Esophagus muscularis mucosa (tissue), 4 donors: ENCODE measurements at regions not wholly inside any gene's neighbourhood (a gene's known extent, or its start where the extent isn't known, plus 50 kb on each side); places are given as distances from the start of the nearest gene placed in this dataset.

Experiments used
- DNase-seq: peaks from one replicate; pipeline ENCODE4 v3.0.0-alpha.2; 2017; ENCODE audit errors: extremely low spot score
- H3K27ac ChIP-seq, 4 donors: fragments of 200-600 bp; sonication (generic); replicated peaks in 1 of 4; 1 replicate in 3 of 4; 2 replicates in 1 of 4; pipeline ENCODE4 v1.5.1; 2016 to 2019; ENCODE audit warnings: mild to moderate bottlenecking in 1 of 4
- H3K27me3 ChIP-seq, 4 donors: fragments of 200-600 bp; sonication (generic); one replicate each; pipeline versions ENCODE4 v1.5.1 to v1.6.0; 2016 to 2019
- H3K36me3 ChIP-seq, 4 donors: fragments of 200-600 bp; sonication (generic); one replicate each; pipeline ENCODE4 v1.5.1; 2016 to 2019
- H3K4me1 ChIP-seq, 4 donors: fragments of 200-600 bp; sonication (generic); one replicate each; pipeline ENCODE4 v1.5.1; 2016 to 2019
- H3K4me3 ChIP-seq, 4 donors: fragments of 200-600 bp; sonication (generic); 1 replicate in 2 of 4; 2 replicates in 2 of 4; pipeline ENCODE4 v1.5.1; 2016 to 2019; ENCODE audit warnings: mild to moderate bottlenecking in 4 of 4, moderate library complexity in 1 of 4
- H3K9me3 ChIP-seq, 4 donors: fragments of 200-600 bp; sonication (generic); 1 replicate in 3 of 4; 2 replicates in 1 of 4; pipeline ENCODE4 v1.5.1; 2016 to 2019
- EP300 ChIP-seq: sonication (generic); formaldehyde crosslinking; IDR thresholded peaks from one replicate; pipeline ENCODE4 v1.6.1; 2017; ENCODE audit warnings: antibody characterized with exemption
- POLR2A ChIP-seq: fragments of 450-650 bp; IDR thresholded peaks from one replicate; pipeline ENCODE4 v1.6.1; 2017; ENCODE audit warnings: antibody characterized with exemption, moderate library complexity, mild to moderate bottlenecking, low read depth
- POLR2AphosphoS5 ChIP-seq, 2 donors: sonication (generic); formaldehyde crosslinking; IDR thresholded peaks; one replicate each; pipeline ENCODE4 v1.6.1; 2017; ENCODE audit warnings: antibody characterized with exemption in 2 of 2
- WGBS: methylation state at CpG from one replicate; pipeline ENCODE4 v1.1.5; 2018; 5-methylcytosine and 5-hydroxymethylcytosine counted together
- intact Hi-C: fragments of 100-400 bp; cut with DNase I; formaldehyde crosslinking; loops from one replicate; pipeline ENCODE4 v1.15.1; 2023
- TF ChIP-seq, protein P1 (sequence below), 3 experiments: fragments of 200-600 bp in 2 of 3; fragments of 450-650 bp in 1 of 3; sonication (generic) in 2 of 3; IDR thresholded peaks; one replicate each; pipeline ENCODE4 v1.5.1; 2017 to 2019; ENCODE audit warnings: antibody characterized with exemption in 3 of 3, mild to moderate bottlenecking in 2 of 3, moderate library complexity in 1 of 3

DNA sequence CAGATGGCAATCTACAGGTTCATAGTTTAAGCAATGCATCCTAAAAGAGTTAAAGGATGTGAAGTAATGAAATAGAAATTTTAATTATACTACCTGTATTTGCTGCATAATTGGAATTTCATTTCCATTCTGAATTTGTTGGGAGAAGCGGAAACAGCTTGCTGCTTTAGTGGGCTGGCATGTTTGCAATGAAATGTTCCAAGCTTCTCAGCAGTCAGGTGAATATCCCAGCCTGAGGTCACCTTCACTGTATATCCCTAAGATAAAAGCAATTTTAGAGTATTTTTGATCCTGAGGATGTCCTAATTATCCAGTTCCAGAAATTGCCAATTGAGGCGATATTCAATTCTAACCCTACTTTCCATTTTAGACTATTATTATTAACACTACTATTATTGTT is 136.1 kb upstream of the ARSJ start:
- 70% methylated on average over 2 of the region's 2 CpGs for WGBS
- no peak for DNase-seq
- H3K9me3 ChIP-seq, result no peaks in the 10 kb centered on the region
- H3K36me3 ChIP-seq, result no peaks in the 10 kb centered on the region
- no peaks in the 10 kb centered on the region for H3K4me1 ChIP-seq
- H3K27ac ChIP-seq, result no peak overlapping the region
- TF ChIP-seq, protein P1, sequence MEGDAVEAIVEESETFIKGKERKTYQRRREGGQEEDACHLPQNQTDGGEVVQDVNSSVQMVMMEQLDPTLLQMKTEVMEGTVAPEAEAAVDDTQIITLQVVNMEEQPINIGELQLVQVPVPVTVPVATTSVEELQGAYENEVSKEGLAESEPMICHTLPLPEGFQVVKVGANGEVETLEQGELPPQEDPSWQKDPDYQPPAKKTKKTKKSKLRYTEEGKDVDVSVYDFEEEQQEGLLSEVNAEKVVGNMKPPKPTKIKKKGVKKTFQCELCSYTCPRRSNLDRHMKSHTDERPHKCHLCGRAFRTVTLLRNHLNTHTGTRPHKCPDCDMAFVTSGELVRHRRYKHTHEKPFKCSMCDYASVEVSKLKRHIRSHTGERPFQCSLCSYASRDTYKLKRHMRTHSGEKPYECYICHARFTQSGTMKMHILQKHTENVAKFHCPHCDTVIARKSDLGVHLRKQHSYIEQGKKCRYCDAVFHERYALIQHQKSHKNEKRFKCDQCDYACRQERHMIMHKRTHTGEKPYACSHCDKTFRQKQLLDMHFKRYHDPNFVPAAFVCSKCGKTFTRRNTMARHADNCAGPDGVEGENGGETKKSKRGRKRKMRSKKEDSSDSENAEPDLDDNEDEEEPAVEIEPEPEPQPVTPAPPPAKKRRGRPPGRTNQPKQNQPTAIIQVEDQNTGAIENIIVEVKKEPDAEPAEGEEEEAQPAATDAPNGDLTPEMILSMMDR (IDR thresholded peaks at IDR 0.05), result no peak
- no peak for TF ChIP-seq POLR2A
- no peak for TF ChIP-seq EP300
- TF ChIP-seq POLR2AphosphoS5 (IDR thresholded peaks at IDR 0.05), result no peak
- no peak overlapping the region for H3K4me3 ChIP-seq
- intact Hi-C loops, result no loop called here
- H3K27me3 ChIP-seq, result no peaks in the 10 kb centered on the region

DNA sequence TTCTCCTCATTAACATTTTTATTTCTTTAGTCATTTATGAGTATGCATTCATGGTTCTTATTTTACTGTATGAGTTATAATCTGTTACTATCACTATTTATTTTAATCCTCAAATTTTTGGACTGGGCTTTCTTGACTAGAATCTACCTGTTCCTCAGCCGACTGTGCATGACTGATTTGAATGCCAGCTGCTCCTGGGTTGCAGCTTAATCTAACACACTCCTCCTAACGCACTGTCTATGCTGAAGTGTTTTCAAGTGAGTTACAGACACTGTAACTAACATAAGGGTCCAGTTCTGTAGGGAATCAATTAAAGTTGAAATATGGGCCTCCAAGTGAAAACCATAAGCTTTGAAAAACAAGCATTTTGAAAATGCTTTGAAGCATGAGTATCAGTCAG is 137.4 kb upstream of the ARSJ start:
- Histone ChIP-seq H3K4me3 (no peak overlapping the region), H3K27me3 (no peaks in the 10 kb centered on the region), H3K36me3 (no peaks in the 10 kb centered on the region), H3K4me1 (no peaks in the 10 kb centered on the region), H3K27ac (no peak overlapping the region), H3K9me3 (no peaks in the 10 kb centered on the region)
- TF ChIP-seq EP300 (no peak), POLR2AphosphoS5 (IDR thresholded peaks at IDR 0.05) (no peak), POLR2A (no peak)
- TF ChIP-seq, protein P1 (IDR thresholded peaks at IDR 0.05), result no peak
- intact Hi-C loops, result no loop called here
- DNase-seq, result no peak
- WGBS, result 83% methylated on average over 2 of the region's 2 CpGs

DNA sequence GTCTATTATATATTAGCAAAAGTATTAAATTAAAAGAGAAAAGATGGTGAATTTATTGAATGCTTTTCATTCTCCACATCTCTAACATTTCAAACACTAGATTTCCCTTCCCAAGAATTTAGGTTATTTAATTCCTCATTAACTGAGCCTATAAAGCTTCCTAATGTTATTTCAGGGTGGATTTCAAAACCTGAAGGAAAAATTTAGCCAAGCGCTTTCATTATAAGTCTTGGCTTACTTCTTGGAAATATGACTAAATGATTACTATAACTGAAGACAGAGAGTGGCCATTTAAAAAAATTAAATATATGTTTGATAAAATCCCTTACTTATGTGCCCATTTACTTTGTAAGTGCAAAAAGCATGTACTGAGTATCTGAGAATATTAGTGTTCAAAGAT is 141.8 kb upstream of the ARSJ start:
- TF ChIP-seq POLR2A (no peak), POLR2AphosphoS5 (IDR thresholded peaks at IDR 0.05) (no peak), EP300 (no peak)
- TF ChIP-seq, protein P1 (IDR thresholded peaks at IDR 0.05), result no peak
- Histone ChIP-seq H3K4me1 (no peaks in the 10 kb centered on the region), H3K9me3 (no peaks in the 10 kb centered on the region), H3K36me3 (no peaks in the 10 kb centered on the region), H3K27ac (no peak overlapping the region), H3K4me3 (no peak overlapping the region), H3K27me3 (no peaks in the 10 kb centered on the region)
- intact Hi-C loops, result no loop called here
- no peak for DNase-seq
- WGBS, result 95% methylated on average over 1 of the region's 1 CpG

DNA sequence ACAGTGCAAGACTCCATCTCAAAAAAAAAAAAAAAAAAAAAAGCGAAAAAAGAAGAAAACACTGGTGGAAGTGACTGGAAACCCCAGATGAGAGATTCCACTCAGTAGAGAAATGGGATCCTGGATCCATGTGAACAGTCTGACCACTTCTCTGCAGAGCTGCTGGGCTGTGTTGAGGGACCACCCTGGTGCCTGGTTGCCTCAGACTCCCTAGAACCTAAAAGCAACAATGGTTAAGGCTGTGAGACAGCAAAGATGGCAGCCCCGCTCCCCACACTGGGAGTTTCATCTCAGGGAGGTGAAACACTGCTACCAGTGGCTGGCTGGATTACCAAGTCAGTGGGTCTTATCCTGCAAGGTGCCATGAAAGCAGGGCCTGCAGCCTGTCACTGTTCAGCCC is 152.8 kb upstream of the ARSJ start:
- Histone ChIP-seq H3K4me3 (no peak overlapping the region), H3K9me3 (no peaks in the 10 kb centered on the region), H3K4me1 (no peaks in the 10 kb centered on the region), H3K27ac (no peak overlapping the region), H3K36me3 (no peaks in the 10 kb centered on the region), H3K27me3 (no peaks in the 10 kb centered on the region)
- WGBS, result 100% methylated on average over 1 of the region's 2 CpGs
- no peak for TF ChIP-seq EP300
- TF ChIP-seq POLR2AphosphoS5 (IDR thresholded peaks at IDR 0.05), result no peak
- no peak for TF ChIP-seq POLR2A
- TF ChIP-seq, protein P1 (IDR thresholded peaks at IDR 0.05), result no peak
- DNase-seq, result no peak
- intact Hi-C loops, result no loop called here

DNA sequence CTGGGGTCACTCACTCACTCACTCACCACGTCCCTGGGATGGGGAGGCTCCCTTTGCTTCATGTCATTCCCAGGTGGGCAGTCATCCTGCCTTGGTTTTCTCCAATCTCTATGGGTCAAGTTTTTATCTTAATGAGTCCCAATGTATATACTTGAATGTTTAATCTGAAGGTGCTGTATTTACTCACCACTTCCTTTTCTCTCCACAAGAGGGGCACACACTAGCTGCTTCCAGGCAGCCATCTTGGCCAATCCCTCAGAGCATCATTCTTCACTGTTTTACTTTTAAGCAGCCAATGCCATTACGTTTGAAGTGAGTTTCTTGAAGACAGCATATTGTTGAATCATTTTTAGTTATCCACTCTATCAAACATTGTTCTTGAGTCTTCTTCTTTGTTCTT is 153.4 kb upstream of the ARSJ start:
- no peaks in the 10 kb centered on the region for H3K9me3 ChIP-seq
- H3K36me3 ChIP-seq, result no peaks in the 10 kb centered on the region
- peaks cover 0 to 4% (median 0%) of the 10 kb centered on the region in 4 donors for H3K4me1 ChIP-seq
- no peak for DNase-seq
- H3K4me3 ChIP-seq, result no peak overlapping the region
- TF ChIP-seq, protein P1 (IDR thresholded peaks at IDR 0.05), result peak in 1 of 3 experiments; percentile 25
- TF ChIP-seq POLR2AphosphoS5 (IDR thresholded peaks at IDR 0.05), result no peak
- intact Hi-C loops, result no loop called here
- H3K27ac ChIP-seq, result no peak overlapping the region
- H3K27me3 ChIP-seq, result no peaks in the 10 kb centered on the region
- WGBS, result 91% methylated on average over 2 of the region's 2 CpGs
